ENCODE measurements at regions not wholly inside any gene's neighbourhood (a gene's known extent, or its start where the extent isn't known, plus 50 kb on each side); places are given as distances from the start of the nearest gene placed in this dataset.

- Histone ChIP-seq H3K4me3 (no peak overlapping the region), H3K36me3 (no peaks in the 10 kb centered on the region), H3K27ac (no peak overlapping the region), H3K4me1 (no peaks in the 10 kb centered on the region), H3K9me3 (peaks cover 0 to 6% of the 10 kb centered on the region in 2 donors), H3K27me3 (no peaks in the 10 kb centered on the region)
- TF ChIP-seq CTCF (IDR thresholded peaks at IDR 0.05), result no peak
- intact Hi-C loops (cut with DNase I), result no loop called here
- no peak for DNase-seq (ENCODE audit: low spot score in 2 of 2)
Measured at GRCh38 chr4:187619319-187619718, 376.3 kb upstream of the ZFP42 start.

GRCh38 chr4:187632260-187632995 is 363.1 kb upstream of the ZFP42 start:
- intact Hi-C loops (cut with DNase I), result no loop called here

DNA sequence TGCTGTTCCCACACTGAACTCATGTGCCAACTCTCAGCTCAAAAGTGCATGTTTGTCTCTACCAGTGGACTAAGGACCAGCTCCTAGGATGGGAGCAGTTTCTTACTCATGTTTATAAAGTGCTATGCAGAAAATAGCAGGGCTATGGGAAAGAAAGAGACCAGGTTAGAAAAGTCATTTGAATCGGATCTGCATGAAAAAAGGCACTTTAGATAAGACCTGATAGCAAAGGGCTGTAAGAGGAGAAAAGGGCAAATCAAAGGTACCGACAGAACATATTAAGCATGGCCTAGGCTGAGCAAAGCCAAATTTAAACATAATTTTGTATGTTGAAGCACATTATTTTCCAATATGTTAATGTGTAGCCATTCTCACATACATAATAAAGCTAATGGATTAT is 362.3 kb upstream of the ZFP42 start:
- Histone ChIP-seq H3K4me1 (no peaks in the 10 kb centered on the region), H3K27me3 (no peaks in the 10 kb centered on the region), H3K4me3 (no peak overlapping the region), H3K9me3 (no peaks in the 10 kb centered on the region), H3K27ac (no peak overlapping the region), H3K36me3 (no peaks in the 10 kb centered on the region)
- intact Hi-C loops (cut with DNase I), result no loop called here
- no peak for TF ChIP-seq CTCF (IDR thresholded peaks at IDR 0.05)
- no peak for DNase-seq (ENCODE audit: low spot score in 2 of 2)

More at GRCh38 chr4:187632260-187632995, 363.1 kb upstream of the ZFP42 start:
- no peak for DNase-seq (ENCODE audit: low spot score in 2 of 2)
- no peak for TF ChIP-seq CTCF (IDR thresholded peaks at IDR 0.05)
- no peaks in the 10 kb centered on the region for H3K36me3 ChIP-seq
- no peaks in the 10 kb centered on the region for H3K27me3 ChIP-seq
- H3K4me3 ChIP-seq, result no peak overlapping the region
- H3K9me3 ChIP-seq, result no peaks in the 10 kb centered on the region
- no peak overlapping the region for H3K27ac ChIP-seq
- no peaks in the 10 kb centered on the region for H3K4me1 ChIP-seq

DNA sequence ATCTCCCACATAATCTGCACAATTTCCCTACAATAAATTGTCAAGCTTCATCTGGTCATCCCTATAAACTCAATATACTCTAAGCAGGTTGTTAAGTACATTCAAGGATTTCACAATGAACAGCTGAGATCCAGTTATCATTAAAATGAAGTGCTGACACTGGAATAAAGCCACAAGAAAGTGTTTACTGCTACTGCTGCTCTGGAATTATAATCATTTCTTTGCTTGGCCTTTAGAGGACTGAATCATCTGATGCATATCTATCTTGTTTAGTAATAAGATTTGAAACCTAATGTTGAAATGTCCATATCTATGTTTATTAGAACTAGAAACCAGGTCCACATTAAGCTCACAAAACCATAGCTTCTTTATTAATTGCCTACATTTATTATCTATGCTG is 338.6 kb upstream of the ZFP42 start:
- no peaks in the 10 kb centered on the region for H3K36me3 ChIP-seq
- DNase-seq (ENCODE audit: low spot score in 2 of 2), result no peak
- H3K27ac ChIP-seq, result no peak overlapping the region
- no peaks in the 10 kb centered on the region for H3K9me3 ChIP-seq
- intact Hi-C loops (cut with DNase I), result no loop called here
- TF ChIP-seq CTCF (IDR thresholded peaks at IDR 0.05), result no peak
- no peaks in the 10 kb centered on the region for H3K4me1 ChIP-seq
- no peak overlapping the region for H3K4me3 ChIP-seq
- H3K27me3 ChIP-seq, result no peaks in the 10 kb centered on the region

- no peak overlapping the region for H3K4me3 ChIP-seq
- no peaks in the 10 kb centered on the region for H3K27me3 ChIP-seq
- no peak overlapping the region for H3K27ac ChIP-seq
- H3K4me1 ChIP-seq, result no peaks in the 10 kb centered on the region
- TF ChIP-seq CTCF (IDR thresholded peaks at IDR 0.05), result no peak
- H3K9me3 ChIP-seq, result no peaks in the 10 kb centered on the region
- H3K36me3 ChIP-seq, result no peaks in the 10 kb centered on the region
- DNase-seq (ENCODE audit: low spot score in 2 of 2), result no peak
- intact Hi-C loops (cut with DNase I), result no loop called here
Measured at GRCh38 chr4:187663076-187663475, 332.5 kb upstream of the ZFP42 start.

DNA sequence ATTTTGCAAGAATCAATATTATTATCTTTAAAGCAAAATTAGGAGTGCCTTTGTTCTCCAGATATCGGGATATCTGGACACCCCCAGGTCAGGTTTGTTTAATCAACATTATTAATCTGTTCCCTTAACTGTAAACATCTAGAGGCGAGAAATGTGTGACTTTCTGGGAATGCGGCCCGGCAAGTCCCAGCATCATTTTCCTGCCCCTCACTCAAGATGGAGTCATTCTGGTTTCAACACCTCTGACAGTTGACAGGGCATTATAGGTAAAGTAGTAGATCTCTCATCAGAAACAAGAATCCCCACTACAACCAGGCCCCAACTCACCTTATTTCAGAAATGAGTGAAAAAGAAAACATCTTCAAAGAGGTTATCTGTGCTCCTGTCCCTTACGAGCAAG is 331.6 kb upstream of the ZFP42 start:
- intact Hi-C loops (cut with DNase I), result no loop called here
- TF ChIP-seq CTCF (IDR thresholded peaks at IDR 0.05), result no peak
- no peak for DNase-seq (ENCODE audit: low spot score in 2 of 2)

More for the DNA sequence above, 331.6 kb upstream of the ZFP42 start:
- no peak overlapping the region for H3K27ac ChIP-seq
- H3K27me3 ChIP-seq, result no peaks in the 10 kb centered on the region
- no peaks in the 10 kb centered on the region for H3K4me1 ChIP-seq
- no peak overlapping the region for H3K4me3 ChIP-seq
- no peaks in the 10 kb centered on the region for H3K9me3 ChIP-seq
- H3K36me3 ChIP-seq, result no peaks in the 10 kb centered on the region

Measured in ascending aorta (tissue), 2 donors.